ENCODE measurements at regions not wholly inside any gene's neighbourhood (a gene's known extent, or its start where the extent isn't known, plus 50 kb on each side); places are given as distances from the start of the nearest gene placed in this dataset.

GRCh38 chr10:23994459-23995046 lies 214.4 kb upstream of the KIAA1217 start:
- Histone ChIP-seq H3K27me3 (ENCODE audit: control insufficient read depth in 1 of 2, insufficient read depth in 2 of 2, low read length in 2 of 2) (no peaks in the 10 kb centered on the region), H3K9ac (ENCODE audit: low read depth in 1 of 2, low read length in 2 of 2) (no peak overlapping the region), H3K4me3 (ENCODE audit: low read depth in 1 of 2, low read length in 2 of 2) (no peak overlapping the region), H3K36me3 (ENCODE audit: control insufficient read depth in 1 of 2, insufficient read depth in 2 of 2, low read length in 2 of 2) (no peaks in the 10 kb centered on the region), H3K27ac (ENCODE audit: low read depth, low read length) (no peak overlapping the region), H3K4me1 (ENCODE audit: control insufficient read depth in 1 of 2, insufficient read depth in 2 of 2, low read length in 2 of 2) (no peaks in the 10 kb centered on the region), H3K9me3 (ENCODE audit: control insufficient read depth in 1 of 2, low read length in 2 of 2) (no peaks in the 10 kb centered on the region)

- no peak overlapping the region for H3K27ac ChIP-seq (ENCODE audit: low read depth, low read length)
- H3K27me3 ChIP-seq (ENCODE audit: control insufficient read depth in 1 of 2, insufficient read depth in 2 of 2, low read length in 2 of 2) = no peaks in the 10 kb centered on the region
- H3K4me1 ChIP-seq (ENCODE audit: control insufficient read depth in 1 of 2, insufficient read depth in 2 of 2, low read length in 2 of 2) = no peaks in the 10 kb centered on the region
- no peak overlapping the region for H3K4me3 ChIP-seq (ENCODE audit: low read depth in 1 of 2, low read length in 2 of 2)
- H3K9ac ChIP-seq (ENCODE audit: low read depth in 1 of 2, low read length in 2 of 2) = no peak overlapping the region
- no peaks in the 10 kb centered on the region for H3K36me3 ChIP-seq (ENCODE audit: control insufficient read depth in 1 of 2, insufficient read depth in 2 of 2, low read length in 2 of 2)
- no peaks in the 10 kb centered on the region for H3K9me3 ChIP-seq (ENCODE audit: control insufficient read depth in 1 of 2, low read length in 2 of 2)
Measured at GRCh38 chr10:23999445-23999844, 209.5 kb upstream of the KIAA1217 start.

- no peak overlapping the region for H3K9ac ChIP-seq (ENCODE audit: low read depth in 1 of 2, low read length in 2 of 2)
- H3K27me3 ChIP-seq (ENCODE audit: control insufficient read depth in 1 of 2, insufficient read depth in 2 of 2, low read length in 2 of 2) = no peaks in the 10 kb centered on the region
- H3K4me3 ChIP-seq (ENCODE audit: low read depth in 1 of 2, low read length in 2 of 2) = no peak overlapping the region
- H3K27ac ChIP-seq (ENCODE audit: low read depth, low read length) = no peak overlapping the region
- no peaks in the 10 kb centered on the region for H3K4me1 ChIP-seq (ENCODE audit: control insufficient read depth in 1 of 2, insufficient read depth in 2 of 2, low read length in 2 of 2)
- no peaks in the 10 kb centered on the region for H3K9me3 ChIP-seq (ENCODE audit: control insufficient read depth in 1 of 2, low read length in 2 of 2)
- H3K36me3 ChIP-seq (ENCODE audit: control insufficient read depth in 1 of 2, insufficient read depth in 2 of 2, low read length in 2 of 2) = no peaks in the 10 kb centered on the region
Measured at GRCh38 chr10:24000271-24000813, 208.6 kb upstream of the KIAA1217 start.

- no peaks in the 10 kb centered on the region for H3K36me3 ChIP-seq (ENCODE audit: control insufficient read depth in 1 of 2, insufficient read depth in 2 of 2, low read length in 2 of 2)
- no peak overlapping the region for H3K9ac ChIP-seq (ENCODE audit: low read depth in 1 of 2, low read length in 2 of 2)
- H3K4me3 ChIP-seq (ENCODE audit: low read depth in 1 of 2, low read length in 2 of 2) = no peak overlapping the region
- H3K4me1 ChIP-seq (ENCODE audit: control insufficient read depth in 1 of 2, insufficient read depth in 2 of 2, low read length in 2 of 2) = no peaks in the 10 kb centered on the region
- no peaks in the 10 kb centered on the region for H3K9me3 ChIP-seq (ENCODE audit: control insufficient read depth in 1 of 2, low read length in 2 of 2)
- H3K27me3 ChIP-seq (ENCODE audit: control insufficient read depth in 1 of 2, insufficient read depth in 2 of 2, low read length in 2 of 2) = no peaks in the 10 kb centered on the region
- no peak overlapping the region for H3K27ac ChIP-seq (ENCODE audit: low read depth, low read length)
Measured at GRCh38 chr10:24006741-24007140, 202.2 kb upstream of the KIAA1217 start.

GRCh38 chr10:24007359-24007758 lies 201.6 kb upstream of the KIAA1217 start:
- H3K27ac ChIP-seq (ENCODE audit: low read depth, low read length) = no peak overlapping the region

GRCh38 chr10:24008164-24009091 lies 200.5 kb upstream of the KIAA1217 start:
- Histone ChIP-seq H3K4me1 (ENCODE audit: control insufficient read depth in 1 of 2, insufficient read depth in 2 of 2, low read length in 2 of 2) (no peaks in the 10 kb centered on the region), H3K27me3 (ENCODE audit: control insufficient read depth in 1 of 2, insufficient read depth in 2 of 2, low read length in 2 of 2) (no peaks in the 10 kb centered on the region), H3K4me3 (ENCODE audit: low read depth in 1 of 2, low read length in 2 of 2) (no peak overlapping the region), H3K27ac (ENCODE audit: low read depth, low read length) (no peak overlapping the region), H3K36me3 (ENCODE audit: control insufficient read depth in 1 of 2, insufficient read depth in 2 of 2, low read length in 2 of 2) (no peaks in the 10 kb centered on the region), H3K9me3 (ENCODE audit: control insufficient read depth in 1 of 2, low read length in 2 of 2) (no peaks in the 10 kb centered on the region), H3K9ac (ENCODE audit: low read depth in 1 of 2, low read length in 2 of 2) (no peak overlapping the region)

More at GRCh38 chr10:24007359-24007758, 201.6 kb upstream of the KIAA1217 start:
- Histone ChIP-seq H3K9ac (ENCODE audit: low read depth in 1 of 2, low read length in 2 of 2) (no peak overlapping the region), H3K4me3 (ENCODE audit: low read depth in 1 of 2, low read length in 2 of 2) (no peak overlapping the region), H3K9me3 (ENCODE audit: control insufficient read depth in 1 of 2, low read length in 2 of 2) (no peaks in the 10 kb centered on the region), H3K36me3 (ENCODE audit: control insufficient read depth in 1 of 2, insufficient read depth in 2 of 2, low read length in 2 of 2) (no peaks in the 10 kb centered on the region), H3K4me1 (ENCODE audit: control insufficient read depth in 1 of 2, insufficient read depth in 2 of 2, low read length in 2 of 2) (no peaks in the 10 kb centered on the region), H3K27me3 (ENCODE audit: control insufficient read depth in 1 of 2, insufficient read depth in 2 of 2, low read length in 2 of 2) (no peaks in the 10 kb centered on the region)

GRCh38 chr10:24009115-24009514 lies 199.8 kb upstream of the KIAA1217 start:
- Histone ChIP-seq H3K4me1 (ENCODE audit: control insufficient read depth in 1 of 2, insufficient read depth in 2 of 2, low read length in 2 of 2) (no peaks in the 10 kb centered on the region), H3K4me3 (ENCODE audit: low read depth in 1 of 2, low read length in 2 of 2) (no peak overlapping the region), H3K9ac (ENCODE audit: low read depth in 1 of 2, low read length in 2 of 2) (no peak overlapping the region), H3K27ac (ENCODE audit: low read depth, low read length) (no peak overlapping the region), H3K9me3 (ENCODE audit: control insufficient read depth in 1 of 2, low read length in 2 of 2) (no peaks in the 10 kb centered on the region), H3K36me3 (ENCODE audit: control insufficient read depth in 1 of 2, insufficient read depth in 2 of 2, low read length in 2 of 2) (no peaks in the 10 kb centered on the region), H3K27me3 (ENCODE audit: control insufficient read depth in 1 of 2, insufficient read depth in 2 of 2, low read length in 2 of 2) (no peaks in the 10 kb centered on the region)

- Histone ChIP-seq H3K9ac (ENCODE audit: low read depth in 1 of 2, low read length in 2 of 2) (no peak overlapping the region), H3K36me3 (ENCODE audit: control insufficient read depth in 1 of 2, insufficient read depth in 2 of 2, low read length in 2 of 2) (no peaks in the 10 kb centered on the region), H3K9me3 (ENCODE audit: control insufficient read depth in 1 of 2, low read length in 2 of 2) (no peaks in the 10 kb centered on the region), H3K27me3 (ENCODE audit: control insufficient read depth in 1 of 2, insufficient read depth in 2 of 2, low read length in 2 of 2) (no peaks in the 10 kb centered on the region), H3K4me3 (ENCODE audit: low read depth in 1 of 2, low read length in 2 of 2) (no peak overlapping the region), H3K27ac (ENCODE audit: low read depth, low read length) (no peak overlapping the region), H3K4me1 (ENCODE audit: control insufficient read depth in 1 of 2, insufficient read depth in 2 of 2, low read length in 2 of 2) (no peaks in the 10 kb centered on the region)
Measured at GRCh38 chr10:24009736-24010135, 199.2 kb upstream of the KIAA1217 start.

GRCh38 chr10:24010436-24010970 lies 198.4 kb upstream of the KIAA1217 start:
- H3K9ac ChIP-seq (ENCODE audit: low read depth in 1 of 2, low read length in 2 of 2) = no peak overlapping the region
- H3K4me3 ChIP-seq (ENCODE audit: low read depth in 1 of 2, low read length in 2 of 2) = no peak overlapping the region
- H3K27me3 ChIP-seq (ENCODE audit: control insufficient read depth in 1 of 2, insufficient read depth in 2 of 2, low read length in 2 of 2) = no peaks in the 10 kb centered on the region
- H3K36me3 ChIP-seq (ENCODE audit: control insufficient read depth in 1 of 2, insufficient read depth in 2 of 2, low read length in 2 of 2) = no peaks in the 10 kb centered on the region
- H3K4me1 ChIP-seq (ENCODE audit: control insufficient read depth in 1 of 2, insufficient read depth in 2 of 2, low read length in 2 of 2) = no peaks in the 10 kb centered on the region
- H3K9me3 ChIP-seq (ENCODE audit: control insufficient read depth in 1 of 2, low read length in 2 of 2) = no peaks in the 10 kb centered on the region
- no peak overlapping the region for H3K27ac ChIP-seq (ENCODE audit: low read depth, low read length)

GRCh38 chr10:24012249-24012803 lies 196.6 kb upstream of the KIAA1217 start:
- no peak overlapping the region for H3K27ac ChIP-seq (ENCODE audit: low read depth, low read length)
- H3K36me3 ChIP-seq (ENCODE audit: control insufficient read depth in 1 of 2, insufficient read depth in 2 of 2, low read length in 2 of 2) = no peaks in the 10 kb centered on the region
- H3K9me3 ChIP-seq (ENCODE audit: control insufficient read depth in 1 of 2, low read length in 2 of 2) = no peaks in the 10 kb centered on the region
- no peaks in the 10 kb centered on the region for H3K27me3 ChIP-seq (ENCODE audit: control insufficient read depth in 1 of 2, insufficient read depth in 2 of 2, low read length in 2 of 2)
- no peaks in the 10 kb centered on the region for H3K4me1 ChIP-seq (ENCODE audit: control insufficient read depth in 1 of 2, insufficient read depth in 2 of 2, low read length in 2 of 2)
- H3K9ac ChIP-seq (ENCODE audit: low read depth in 1 of 2, low read length in 2 of 2) = no peak overlapping the region
- H3K4me3 ChIP-seq (ENCODE audit: low read depth in 1 of 2, low read length in 2 of 2) = no peak overlapping the region

Measured in duodenal mucosa (tissue), 2 donors.